HG02938 (cell line): ENCODE measurements at regions not wholly inside any gene's neighbourhood (a gene's known extent, or its start where the extent isn't known, plus 50 kb on each side); places are given as distances from the start of the nearest gene placed in this dataset.

ENCODE experiments used
- ATAC-seq: cut with Tn5 transposase; IDR thresholded peaks from one replicate; pipeline ENCODE4 v1.9.1; 2021; ENCODE audit warnings: mild to moderate bottlenecking, moderate library complexity; ENCODE audit not compliant: unreplicated experiment

DNA sequence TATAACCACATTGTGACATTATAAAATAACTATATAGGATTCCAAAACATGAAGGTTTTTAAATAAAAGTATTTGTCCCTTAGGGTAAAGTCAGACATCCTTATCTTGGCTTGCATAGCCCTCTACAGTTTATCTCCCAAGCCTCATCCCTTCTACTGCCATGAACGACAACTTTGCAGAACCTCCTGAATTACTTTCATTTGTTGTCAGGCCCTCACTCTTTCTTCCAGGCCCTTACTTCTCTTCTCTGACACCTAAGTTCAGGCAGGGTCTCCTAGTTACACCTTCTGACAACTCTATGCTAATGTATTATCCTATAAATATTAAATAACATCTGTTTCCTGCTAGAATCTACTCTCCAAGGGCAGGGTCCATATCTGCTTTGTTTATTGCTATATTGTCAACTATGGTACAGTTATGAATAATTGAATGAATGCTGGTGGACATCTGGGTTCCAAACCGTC is 115.7 kb upstream of the MDM1 start:
- no peak for ATAC-seq

DNA sequence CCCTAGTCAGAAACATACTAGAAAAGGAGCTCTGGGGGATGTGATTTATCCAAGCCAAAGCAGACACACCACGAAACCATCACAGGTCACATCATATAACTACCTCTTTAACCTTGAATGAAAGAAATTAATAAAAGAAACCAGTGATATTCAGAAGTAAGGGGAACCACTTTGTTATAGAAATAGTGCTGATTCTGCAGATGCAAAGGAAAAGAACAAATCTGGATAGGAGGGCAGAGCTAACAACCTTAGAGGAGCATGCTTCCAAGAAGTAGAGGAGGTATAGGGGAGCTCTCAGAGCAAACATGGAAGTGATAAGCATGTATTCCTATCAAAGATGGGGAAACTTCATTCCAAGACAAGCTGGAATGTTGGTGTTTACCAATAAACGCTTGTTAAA is 117.0 kb upstream of the MDM1 start:
- ATAC-seq = no peak

GRCh38 chr12:68450947-68451260 is 118.7 kb upstream of the MDM1 start:
- ATAC-seq = no peak

DNA sequence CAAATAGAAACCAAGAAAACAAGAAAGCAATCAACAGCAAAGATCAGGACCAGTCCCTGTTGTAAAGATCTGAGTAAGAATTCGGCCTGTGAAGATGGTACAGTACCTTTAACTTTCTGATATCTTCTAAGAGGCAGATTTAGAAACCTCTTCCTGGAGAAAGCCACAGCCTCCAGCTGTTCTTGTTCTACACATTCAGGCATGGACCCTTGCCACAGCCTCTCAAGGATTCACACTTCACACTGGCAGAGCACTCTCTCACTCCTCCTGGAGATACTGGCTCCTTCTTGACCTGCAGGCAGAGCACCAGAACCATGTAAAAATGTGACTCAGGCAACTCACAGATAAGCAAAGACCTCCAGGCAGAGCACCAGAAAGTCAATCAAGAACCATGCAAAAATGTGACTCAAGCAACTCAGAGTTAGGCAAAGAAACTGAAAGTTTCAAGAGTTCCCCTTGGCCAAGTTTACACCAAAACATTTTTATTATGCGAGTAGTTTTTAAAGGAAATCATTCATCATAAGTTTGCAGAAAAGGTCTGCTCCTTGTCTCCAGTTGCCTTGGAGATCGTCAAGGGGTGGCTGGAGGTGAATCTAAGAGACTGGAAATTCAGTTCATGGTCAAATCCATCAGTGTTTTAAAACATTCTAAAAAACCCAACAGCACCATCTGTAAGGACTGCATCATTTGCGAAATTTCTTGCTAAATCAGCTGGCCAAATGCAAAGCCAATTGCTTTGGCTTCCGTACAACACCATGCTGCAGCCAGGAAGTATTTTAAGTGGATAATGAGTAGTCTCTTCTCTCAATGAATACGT is 119.3 kb upstream of the MDM1 start:
- peak; percentile 71 for ATAC-seq

DNA sequence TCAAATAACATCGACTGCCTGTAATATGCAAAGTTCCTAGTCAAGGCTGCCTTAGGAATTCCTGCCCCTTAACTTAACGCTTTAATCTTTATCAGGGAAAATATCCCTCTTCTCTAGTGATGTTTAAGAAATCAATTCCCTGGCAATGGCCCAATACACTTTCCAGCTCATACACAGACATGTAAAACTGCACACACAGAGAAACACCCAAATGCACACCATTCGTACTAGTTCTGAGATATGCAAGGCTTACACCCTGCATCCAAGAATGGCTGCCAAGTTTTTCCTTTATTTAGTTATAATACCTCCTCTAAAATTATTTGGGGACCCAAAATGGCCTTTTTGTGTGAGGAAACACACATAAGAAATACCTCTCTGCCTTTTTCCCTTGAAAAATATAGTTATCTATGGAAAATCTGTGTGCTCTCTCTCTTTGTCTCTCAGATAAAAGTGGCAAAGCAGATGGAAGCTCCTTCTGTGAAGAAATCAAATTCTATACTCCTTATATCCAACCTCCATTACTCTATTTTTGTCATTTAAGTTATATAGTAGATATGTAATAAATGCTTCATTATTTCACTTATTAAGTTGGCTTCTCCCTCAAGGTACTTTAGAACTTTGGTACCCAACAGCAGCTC is 120.0 kb upstream of the MDM1 start:
- no peak for ATAC-seq

DNA sequence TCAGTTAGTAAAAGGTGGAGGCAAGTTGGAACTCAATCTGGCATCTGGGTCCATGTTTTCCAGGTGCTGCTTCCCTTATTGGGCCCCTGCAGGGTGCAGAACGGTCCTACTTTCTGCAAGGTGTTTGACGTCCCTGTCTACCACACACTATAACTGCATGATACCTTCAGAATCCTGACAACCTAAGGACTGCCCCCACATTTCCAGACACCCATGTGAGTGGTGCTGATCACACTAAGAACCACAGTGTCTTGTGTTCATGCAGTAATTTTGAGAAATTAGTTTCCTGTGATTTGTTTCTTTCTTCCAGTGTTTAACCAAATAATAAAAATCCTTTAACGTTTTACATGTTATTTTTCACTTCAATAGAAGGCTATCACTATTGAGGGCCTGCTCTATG is 121.1 kb upstream of the MDM1 start:
- ATAC-seq = no peak

- ATAC-seq = no peak
Observed at GRCh38 chr12:68453876-68454275, 121.7 kb upstream of the MDM1 start.

GRCh38 chr12:68454892-68455291 is 122.7 kb upstream of the MDM1 start:
- no peak for ATAC-seq

GRCh38 chr12:68455691-68456345 is 123.7 kb upstream of the MDM1 start:
- ATAC-seq = no peak

DNA sequence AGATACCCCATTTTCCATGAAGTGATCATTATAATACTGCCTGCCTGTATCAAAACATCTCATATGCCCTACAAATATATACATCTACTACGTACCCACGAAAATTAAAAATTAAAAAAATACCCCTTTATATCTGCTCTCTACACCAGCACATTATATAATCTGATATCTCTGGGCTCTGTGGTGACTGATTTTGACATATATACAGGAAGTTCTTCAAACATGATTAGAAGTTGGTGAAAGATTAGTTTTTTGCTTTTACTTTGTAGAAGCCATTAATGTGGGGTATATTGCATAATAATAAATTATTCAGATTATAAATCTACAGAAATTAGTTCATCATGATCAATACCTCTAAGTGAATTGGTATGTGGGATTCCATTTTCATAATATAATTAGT is 126.7 kb upstream of the MDM1 start:
- no peak for ATAC-seq

- ATAC-seq = no peak
Observed at GRCh38 chr12:68460236-68460635, 128.1 kb upstream of the MDM1 start.

DNA sequence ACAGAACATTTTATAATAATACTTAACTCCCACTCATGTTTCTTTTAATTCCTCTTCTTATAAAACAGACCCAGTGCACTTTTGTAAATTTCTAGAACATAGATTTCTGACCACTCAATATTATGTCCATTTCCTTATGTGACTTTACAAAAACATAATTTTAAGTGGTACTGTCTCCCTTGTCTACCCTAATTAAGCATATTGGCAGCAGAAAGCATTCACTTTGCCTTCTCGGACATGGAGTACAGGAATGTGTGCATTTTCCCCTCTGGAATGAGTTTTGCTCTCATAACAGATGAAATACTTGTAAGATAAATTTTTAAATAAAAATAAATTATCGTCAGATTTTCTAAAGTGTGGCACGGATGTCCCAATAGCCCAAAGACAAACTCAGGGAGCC is 129.5 kb upstream of the MDM1 start:
- ATAC-seq = no peak

DNA sequence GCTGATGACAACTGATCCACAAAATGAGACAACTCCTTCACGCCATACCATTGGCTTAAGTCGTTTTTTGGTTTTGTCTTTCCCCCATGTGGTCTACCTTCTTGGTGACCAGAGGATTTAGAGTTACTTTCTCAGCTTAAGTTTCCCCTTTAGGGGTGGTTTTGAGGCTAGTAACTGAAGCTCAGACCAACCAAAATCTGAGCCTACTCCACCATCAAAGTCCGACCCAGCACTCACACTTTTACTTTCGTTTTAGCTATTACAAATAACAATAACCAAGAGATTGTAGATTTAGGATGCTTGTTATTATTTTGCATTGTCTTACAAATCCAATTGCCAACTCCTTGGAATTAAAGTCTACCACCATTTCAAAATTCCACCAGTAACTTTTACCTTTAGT is 130.6 kb upstream of the MDM1 start:
- no peak for ATAC-seq

DNA sequence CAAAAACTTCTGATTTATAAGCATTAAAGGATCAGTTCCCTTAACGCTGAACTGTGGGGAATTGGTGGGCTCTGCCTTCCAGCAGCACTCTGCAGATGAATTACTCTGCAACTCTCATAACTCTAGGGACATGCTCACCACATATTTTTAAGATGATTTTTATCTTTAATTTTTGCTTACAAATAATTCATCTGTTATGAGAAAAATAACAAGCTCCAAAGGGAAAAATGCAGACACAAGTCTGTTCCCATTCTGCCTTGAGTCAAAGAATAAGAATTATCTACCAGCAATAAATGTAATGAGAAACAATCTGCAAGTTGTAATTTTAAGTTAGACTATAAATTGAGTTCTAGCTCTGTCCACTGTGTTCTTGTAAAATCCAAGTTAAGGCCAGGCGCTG is 133.1 kb upstream of the MDM1 start:
- ATAC-seq = no peak

DNA sequence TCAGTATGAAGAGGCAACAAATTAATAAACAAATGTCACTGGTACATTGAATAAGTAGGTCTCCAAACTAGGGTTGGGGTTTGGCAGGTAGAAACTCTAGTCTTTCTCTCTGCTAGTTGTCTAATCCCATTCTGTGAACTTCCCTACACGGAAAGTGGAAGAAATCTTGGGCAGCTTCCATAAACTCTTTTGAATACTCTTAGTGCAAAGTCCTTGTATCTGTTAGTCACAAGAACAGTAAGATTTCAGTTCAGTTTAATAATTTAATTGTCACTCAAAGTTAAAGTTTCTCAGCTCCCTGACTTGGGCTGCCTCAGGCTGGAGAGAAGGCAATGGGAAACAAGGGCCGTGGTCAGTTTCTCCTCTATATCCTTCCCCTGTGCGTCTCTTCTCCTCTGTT is 135.4 kb upstream of the MDM1 start:
- ATAC-seq = no peak

DNA sequence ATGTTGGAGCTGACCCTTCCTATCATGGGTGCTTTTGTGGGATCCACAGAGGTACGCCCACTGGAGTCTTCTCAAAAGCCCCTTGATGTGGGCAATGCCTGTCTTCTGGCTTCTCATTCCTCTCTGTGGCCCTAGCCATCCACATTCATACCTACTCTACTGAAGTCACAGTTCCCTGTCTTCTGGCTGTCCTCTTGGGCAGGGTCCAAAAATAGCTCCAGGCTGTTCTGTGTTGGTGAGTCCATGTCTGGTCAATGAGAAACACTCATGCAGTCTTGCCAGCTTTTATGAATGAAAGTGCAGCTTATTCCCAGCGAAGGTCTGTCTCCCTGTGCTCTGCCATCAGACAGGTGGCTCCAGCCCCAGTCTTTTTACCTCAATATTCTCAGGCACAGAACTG is 135.9 kb upstream of the MDM1 start:
- ATAC-seq = no peak

- no peak for ATAC-seq
Observed at GRCh38 chr12:68469113-68469512, 137.0 kb upstream of the MDM1 start.

DNA sequence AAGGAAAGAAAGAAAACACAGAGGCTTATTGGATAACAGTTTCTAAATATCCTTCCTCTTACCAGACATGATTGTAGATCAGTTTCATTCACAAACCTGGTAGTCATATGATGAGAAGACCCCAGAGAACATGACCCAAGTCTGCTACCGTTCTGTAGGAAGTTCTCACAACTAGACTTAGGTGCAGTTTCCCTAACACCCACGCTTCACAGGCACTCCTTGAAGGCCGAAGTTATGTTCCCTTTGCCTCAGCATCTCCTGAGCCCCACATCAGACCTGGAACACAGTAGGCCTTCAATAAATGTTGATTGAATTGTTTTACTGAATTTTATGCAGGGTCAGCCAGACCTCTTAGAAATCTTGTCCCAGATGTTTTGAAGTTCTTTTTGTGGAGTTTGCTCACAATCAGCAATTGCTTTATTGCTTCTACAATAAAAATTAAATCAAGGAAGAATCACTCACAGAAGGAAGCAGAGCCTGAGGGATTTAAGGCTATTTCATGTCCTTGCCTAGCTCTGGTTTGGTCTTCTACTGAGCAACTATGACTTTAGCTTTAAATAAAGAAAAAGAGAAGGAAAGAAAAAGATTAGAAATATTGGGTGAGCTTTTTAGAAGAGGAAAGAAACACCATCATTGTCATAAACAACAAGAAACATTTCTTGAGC is 138.6 kb upstream of the MDM1 start:
- no peak for ATAC-seq

DNA sequence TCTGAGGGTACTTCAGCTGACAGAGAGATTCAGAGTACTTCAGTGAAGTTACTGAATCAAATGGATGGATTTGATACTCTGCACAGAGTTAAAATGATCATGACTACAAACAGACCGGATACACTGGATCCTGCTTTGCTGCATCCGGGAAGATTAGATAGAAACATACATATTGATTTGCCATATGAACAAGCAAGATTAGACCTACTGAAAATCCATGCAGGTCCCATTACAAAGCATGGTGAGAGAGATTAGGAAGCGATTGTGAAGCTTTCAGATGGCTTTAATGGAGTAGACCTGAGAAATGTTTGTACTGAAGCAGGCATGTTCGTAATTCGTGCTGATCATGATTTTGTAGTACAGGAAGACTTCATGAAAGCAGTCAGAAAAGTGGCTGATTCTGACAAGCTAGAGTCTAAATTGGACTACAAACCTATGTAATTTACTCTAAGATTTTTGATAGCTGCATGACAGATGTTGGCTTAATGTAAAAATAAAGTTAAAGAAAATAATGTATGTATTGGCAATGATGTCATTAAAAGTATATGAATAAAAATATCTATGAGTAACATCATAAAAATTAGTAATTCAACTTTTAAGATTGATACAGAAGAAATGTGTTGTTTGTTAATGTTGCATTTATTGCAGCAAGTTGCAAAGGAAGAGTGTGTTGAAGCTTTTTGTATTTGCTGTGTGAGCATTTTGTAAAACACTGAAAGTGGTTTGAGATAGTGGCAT is 136.1 kb upstream of the RAP1B start:
- ATAC-seq = no peak

- no peak for ATAC-seq
Observed at GRCh38 chr12:68476794-68477193, 133.9 kb upstream of the RAP1B start.

DNA sequence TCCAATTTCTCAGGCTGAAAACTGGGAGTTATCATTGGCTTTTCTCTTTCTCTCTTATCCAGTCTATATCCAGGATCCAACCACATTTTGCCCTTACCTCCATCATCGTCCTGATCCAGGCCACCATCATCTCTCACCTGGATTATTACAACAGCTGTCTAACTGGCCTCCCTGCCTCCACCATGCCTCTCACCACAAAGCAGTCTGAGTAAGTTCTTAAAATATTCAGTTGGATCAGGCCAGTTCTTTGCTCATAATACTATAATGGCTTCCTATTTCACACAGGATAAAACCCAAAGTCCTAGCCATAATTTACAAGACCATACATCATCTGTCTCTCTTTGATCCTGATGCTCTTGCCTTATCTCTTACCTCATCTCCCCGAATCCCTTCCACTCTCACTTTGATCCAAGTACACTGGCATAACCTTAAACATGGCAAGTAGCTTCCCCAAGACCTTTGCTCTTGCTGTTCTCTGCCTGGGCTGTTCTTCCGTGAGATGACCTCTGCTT is 133.4 kb upstream of the RAP1B start:
- ATAC-seq = no peak
